HG03558 (cell line): ENCODE measurements at regions not wholly inside any gene's neighbourhood (a gene's known extent, or its start where the extent isn't known, plus 50 kb on each side); places are given as distances from the start of the nearest gene placed in this dataset.

Experiments
- ATAC-seq: cut with Tn5 transposase; IDR thresholded peaks from one replicate; pipeline ENCODE4 v1.9.1; 2021; ENCODE audit warnings: moderate number of reproducible peaks; ENCODE audit not compliant: unreplicated experiment; ENCODE audit errors: extremely low read depth

DNA sequence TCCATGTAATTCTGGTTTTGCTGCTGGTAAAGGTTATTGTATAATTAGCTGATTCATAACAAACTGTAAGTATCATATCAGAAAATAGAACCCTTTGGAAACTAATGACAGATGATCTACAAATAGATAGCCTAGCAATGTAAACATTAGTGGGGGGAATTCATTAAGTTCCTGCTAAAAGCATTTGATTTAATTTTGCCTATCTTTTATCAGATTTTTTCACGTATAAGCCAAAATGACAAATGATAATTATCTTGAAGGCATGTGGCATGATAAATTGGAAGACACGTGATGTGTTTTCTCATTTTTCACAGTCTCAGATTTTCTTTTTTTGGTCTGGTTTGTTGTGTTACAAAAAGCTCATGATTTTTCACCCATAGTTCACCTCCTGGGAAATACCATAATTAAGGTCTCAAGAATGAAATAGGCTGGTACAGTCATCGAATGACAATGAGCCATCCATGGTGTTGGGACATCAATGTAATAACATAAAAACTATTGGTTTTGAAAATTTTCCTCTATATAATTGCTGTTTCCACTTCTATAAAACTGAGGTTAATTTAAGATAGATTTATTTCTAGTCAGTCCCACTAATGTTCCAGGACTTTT lies 325.9 kb upstream of the TBL1XR1 start:
- no peak for ATAC-seq

DNA sequence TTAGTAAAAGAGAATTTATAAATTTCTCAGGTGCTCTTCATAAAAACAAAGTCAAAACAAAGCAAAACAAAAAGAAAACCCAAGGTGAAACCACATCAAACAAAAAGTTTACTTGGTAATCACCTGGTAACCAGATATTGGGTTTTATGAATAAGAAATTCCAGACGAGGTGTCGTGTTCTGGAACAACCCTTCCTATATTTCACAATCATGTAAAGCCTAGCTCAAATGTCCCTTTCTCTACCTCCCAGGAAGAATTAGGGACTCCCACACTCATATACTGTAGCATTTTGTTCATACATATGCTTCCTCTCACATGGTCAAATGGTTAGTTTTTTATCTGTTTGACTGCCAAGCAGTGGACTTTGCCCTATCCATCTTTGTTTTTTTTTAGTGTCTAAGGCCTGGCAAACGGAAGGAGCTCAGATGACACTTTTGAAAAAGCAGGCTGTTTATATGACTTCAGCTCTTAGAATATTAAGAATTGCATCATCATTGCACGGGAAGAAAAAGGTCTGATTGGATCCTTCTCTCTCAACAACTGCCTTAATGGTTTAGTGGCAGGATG lies 326.7 kb upstream of the TBL1XR1 start:
- no peak for ATAC-seq

DNA sequence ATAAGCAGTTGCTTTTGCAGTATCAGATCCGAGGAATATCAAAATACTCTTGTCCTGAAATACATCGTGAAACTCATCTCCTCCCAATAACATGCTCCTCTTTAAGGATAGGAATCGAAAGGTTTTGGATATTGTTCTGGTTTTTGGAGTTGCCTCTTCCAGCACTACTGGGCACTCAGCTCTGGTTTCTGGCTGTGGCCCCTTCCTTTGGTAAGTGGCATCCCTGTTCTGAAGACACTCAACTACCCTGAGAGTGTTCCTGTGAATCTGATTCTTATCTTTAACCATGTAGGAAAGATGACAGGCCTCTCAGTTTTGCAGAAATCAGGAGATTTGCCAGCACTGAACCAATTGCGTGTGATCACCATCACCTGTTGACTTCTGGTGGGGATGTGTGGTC lies 327.5 kb upstream of the TBL1XR1 start:
- ATAC-seq = no peak

DNA sequence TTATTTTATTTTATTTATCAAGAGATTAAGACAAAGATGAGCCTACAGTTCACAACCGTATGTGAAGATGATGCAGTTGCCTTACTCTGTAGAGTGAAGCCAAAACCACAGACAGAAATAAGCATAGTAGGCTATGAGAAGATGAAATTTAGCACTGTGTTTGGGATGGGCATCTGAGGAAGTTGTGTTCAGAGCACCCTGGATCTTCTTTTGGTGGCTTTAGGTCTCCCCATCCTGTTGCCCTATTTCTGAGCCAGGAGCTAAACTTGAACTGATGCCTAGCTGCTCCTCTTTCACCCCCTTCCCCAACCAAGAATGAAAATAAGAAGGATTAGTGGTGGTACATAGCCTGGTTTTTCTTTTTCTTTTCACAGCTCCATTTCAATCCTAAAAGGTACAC lies 328.1 kb upstream of the TBL1XR1 start:
- no peak for ATAC-seq

DNA sequence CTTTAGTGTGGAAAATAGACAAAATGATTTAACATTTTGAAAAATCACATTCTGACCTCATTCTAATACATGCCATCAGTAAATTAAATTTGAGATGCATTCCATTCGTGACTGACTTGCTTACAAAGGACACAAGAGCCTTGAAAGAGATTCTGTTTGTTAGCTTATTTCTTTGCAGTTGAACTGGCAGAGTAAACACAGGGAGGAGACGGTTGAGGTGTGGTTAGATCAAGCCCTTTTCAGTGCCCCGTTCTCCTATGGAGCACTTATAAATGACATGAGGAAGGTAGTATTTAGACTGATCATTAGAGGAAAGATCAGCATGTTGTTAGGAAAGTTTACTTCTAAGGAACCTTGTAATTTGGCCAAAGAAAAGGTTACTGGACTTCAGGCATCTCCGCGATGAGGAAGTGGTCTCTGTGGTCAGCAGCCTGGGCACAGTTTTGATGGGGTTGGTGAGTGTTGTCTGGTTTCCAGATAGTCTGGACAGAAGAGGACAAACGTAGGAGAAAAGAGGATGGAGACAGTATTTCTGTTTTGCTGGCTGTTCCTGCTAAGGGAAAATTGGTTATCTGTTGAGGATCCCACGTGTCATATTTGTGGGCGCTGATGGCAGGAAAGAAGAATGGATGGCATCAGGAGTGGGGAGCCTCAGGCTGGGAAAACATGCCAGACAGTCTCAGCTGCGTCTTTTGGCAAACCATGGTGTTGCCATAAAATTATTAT lies 328.9 kb upstream of the TBL1XR1 start:
- ATAC-seq = no peak

DNA sequence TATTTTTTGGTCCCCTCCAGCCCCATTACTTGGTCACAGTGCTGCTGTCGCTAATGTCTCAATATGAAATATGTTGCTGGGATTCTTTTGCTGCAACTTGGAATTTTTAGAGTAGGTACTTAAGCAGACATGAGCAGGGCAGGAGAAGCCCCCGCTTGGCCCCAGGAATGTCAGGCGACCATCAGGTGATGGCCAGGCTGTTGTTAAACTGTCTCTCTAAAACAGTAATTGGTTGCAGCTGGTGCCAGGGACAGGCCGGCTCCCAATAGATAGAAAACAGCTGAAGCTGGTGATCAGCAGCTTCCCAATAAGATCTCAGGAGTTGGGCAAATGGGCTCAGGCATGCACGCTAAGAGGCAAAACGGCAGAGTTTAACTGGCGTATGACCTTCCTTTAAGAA lies 329.9 kb upstream of the TBL1XR1 start:
- no peak for ATAC-seq

DNA sequence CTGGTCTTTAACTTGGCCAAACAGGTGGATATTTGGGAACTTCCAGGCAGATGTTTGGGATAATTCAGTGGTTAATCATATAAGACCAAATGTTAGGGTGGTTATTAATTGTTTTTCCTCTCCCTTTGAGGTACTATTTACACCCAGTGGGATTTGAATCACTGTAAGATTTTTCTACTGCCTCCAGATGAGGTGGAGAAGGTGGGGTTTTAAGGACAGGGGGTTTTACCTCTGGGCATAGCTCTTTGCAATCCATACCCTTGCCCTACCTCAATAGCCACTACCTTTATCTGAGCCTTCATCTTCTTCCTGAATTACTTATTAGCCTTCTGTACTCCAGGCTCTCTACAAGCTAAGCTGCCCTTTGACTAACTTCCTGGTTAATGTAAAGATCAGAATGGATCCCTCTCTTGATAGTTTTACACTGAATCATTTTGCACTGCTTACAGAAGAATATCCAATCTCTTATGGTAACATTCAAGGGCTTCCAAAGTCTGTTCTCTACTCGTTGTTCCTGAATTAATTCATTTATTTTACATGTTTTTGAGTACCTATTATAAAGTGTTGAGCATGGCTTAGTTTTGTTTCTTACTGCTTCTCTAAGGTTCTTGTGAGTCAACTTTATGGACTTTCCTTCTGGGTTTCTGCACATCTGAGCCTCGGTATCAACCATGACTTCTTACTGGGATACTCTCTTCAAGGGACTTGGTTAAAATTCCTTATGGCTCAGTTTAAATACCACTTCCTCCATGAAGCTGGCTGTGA lies 331.2 kb upstream of the TBL1XR1 start:
- no peak for ATAC-seq

DNA sequence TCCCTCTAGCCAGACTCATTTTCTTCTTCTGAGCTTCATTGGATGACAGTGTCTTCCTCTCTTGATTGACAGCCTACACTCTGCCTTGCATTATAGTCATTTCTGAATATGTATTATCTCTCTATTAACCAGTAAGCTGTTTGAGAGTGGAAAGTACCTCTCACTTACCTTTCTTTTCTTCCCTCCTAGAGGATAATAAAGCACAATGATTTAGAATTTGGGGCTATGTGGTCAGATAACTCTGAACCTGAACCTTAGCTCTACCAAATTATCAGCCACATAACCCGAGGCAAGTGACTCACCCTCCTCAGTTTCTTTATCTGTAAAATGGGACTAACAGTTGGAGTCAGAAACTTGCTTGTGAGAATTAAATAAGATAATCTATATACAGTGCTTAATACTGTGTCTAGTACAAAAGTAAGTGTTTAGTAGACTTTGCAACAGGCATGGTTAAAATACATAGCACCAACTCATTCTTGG lies 331.8 kb upstream of the TBL1XR1 start:
- no peak for ATAC-seq

DNA sequence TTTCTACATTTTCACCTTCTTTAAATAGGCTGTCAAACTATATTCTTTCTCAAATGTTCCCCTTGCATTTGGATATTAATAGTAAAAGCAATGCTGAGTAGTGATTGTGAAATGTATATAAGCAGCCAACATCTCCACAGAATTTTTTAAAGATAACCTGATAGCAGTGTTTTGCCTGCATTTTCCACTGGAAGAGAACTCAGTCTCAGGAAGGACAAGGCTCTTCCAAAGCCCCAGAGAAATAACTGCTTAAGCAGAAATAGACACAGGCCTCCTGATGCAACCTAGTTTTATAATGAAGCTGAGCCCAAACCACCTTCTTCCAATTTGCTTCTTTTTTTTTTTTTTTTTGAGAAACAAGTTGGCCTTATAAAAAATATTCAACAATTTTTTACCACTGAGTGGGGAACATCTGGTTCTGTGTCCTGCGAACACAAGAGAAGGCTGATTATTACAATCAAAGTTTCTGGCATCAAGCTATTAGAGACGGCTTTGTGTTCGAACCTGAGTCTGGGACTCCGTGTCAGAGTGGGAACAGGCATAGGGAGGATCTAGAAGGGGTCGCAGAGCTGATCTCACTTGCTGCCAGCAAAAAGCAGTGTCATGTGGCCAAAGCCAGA lies 332.5 kb upstream of the TBL1XR1 start:
- no peak for ATAC-seq

DNA sequence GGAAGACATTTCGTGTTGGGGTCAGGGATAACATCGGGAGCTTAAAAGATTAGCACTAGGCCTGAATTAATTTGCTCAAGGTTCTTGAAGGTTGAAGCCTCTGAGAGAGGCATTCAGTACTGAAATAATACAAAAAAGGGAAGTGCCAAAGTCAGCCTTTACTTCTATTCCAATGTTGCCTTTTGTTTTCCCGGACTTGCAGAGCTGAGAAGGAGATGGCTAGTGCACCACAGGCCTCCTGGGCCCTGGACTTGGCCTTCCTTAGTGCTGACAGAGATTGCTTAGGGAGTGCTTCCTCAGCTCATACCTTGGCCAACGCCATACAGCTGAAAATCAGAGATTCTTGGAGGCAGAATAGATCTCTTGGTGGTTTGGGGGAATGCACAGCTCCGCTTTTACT lies 333.6 kb upstream of the TBL1XR1 start:
- no peak for ATAC-seq

DNA sequence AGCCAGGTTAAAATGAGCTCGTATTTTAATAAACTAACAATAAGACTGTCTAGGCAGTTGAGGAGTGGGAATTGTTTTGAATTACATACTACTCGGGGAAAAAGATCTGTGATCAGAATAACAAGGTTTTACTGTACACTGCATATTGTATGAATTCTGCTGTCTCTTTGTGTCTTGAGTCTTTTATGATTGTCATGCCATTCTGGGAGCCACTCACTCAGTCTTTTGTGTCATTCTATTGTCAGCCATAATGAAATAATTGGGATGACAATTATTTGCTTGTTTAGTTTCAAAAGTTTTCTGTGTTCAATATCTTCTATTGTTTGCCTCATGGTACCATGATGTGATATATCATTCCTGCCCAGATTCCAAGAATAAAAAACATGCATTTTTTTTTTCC lies 339.6 kb upstream of the TBL1XR1 start:
- ATAC-seq = no peak

DNA sequence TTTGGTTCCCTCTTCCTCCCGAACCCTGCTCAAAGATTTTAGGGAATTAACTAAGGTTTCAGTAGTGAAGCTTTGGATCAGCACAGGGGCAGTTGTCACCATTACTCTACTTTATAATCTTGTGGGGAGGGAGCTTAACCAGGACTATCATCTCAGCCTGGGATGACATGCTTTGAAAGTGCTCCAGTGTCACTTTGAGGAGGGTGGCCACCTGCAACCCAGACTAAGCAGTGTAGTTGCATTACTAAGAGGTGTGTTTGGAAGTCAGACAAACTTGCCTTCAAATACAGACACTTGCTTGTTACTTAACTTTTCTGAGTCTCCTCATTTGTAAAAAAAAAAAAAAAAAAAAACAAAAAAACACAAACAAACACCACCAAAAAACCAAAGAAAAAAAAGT lies 340.3 kb upstream of the TBL1XR1 start:
- no peak for ATAC-seq

DNA sequence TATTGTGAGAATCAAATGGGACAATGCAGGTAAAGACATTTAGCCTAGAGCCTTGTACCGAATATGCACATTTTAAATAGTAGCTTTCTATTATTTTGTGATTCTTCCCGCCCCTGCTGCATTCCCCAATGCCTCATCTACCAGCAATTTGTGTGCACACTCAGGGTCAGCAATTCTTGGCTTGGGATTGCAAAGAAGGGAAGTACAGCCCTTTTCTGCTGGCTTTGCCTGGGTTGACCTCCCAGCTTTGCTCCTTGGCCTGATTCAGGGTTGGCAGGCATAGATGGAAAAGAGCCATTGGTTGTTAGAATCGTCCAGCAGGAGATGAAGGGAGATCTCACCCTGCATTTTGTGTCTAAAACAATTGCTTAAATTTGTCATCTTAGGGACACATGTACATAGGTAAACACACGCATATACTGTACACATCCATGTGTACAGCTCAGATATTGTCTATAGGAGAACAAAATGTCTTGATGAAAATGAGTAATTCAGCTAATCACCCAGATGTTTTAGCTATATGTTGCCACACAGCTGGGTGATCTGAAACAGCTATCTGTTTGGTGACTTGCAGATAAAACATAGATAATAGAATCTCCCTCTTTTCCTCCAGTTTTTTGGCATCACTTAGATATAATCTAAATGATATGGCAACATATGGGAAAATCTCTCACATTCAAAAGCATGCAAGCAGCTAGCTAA lies 340.9 kb upstream of the TBL1XR1 start:
- ATAC-seq = no peak

DNA sequence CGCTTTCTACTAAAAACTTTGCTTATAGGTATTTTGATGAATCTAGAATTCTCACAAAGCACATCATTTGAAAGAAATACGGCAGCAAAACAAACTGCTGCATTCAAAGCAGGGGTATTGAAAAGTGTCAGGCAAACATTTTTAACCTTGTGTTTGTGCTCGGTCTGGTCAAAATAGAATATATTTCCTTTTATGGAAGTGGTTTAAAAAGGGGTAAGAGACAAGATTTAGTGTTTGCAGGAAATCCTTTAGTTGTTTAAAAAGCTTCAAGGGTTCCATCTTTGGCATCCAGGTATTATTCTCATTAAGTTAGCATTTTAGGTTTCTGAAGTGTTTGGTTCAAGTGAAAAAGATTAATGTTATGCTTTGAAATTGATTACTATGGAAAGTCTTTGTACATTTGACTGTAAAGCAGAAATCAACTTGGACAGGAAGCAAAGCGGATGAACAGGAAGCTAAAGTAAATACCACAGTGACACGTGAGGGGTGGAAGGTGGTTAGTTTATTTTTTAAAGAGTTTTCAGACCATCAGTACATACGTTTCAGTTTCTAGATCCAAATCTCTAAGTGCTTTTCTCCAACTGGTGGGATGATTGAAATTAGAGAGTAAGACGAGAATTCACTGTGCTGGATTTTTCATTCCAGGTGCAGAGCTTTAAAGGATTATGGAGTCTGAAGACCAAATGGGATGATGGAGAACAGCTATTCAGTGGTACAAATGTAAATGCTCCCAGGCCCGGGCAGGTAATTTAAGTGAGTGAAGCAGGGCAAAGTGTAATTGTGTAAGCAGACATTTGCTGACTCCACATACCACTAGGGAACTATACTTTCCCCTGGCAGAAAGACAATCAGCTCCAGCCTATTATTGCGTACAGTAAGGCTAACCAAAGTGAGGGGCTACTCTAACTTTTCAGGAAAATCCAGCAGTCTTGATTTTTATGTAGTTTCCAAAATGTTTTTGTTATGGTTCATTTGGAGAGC lies 341.8 kb upstream of the TBL1XR1 start:
- peak; percentile 88 for ATAC-seq

DNA sequence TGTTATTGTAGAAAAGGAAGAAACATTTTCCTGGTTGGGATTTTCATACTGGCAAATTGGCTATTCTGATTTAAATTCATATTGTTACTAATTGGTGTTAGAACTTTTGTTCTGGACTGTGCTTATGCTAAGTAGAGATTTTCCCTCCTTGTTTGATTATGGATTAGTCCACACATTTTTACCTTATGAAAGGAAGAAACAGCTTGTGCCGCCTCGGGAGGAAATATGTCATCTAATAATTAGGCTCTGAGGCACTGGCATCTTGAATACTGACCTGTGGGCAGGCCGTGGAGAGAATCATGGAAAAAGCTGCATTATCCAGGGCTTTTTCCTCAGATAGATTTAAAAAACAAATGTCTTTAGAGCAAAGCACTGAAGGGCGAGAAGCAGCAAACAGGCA lies 344.3 kb upstream of the TBL1XR1 start:
- no peak for ATAC-seq

DNA sequence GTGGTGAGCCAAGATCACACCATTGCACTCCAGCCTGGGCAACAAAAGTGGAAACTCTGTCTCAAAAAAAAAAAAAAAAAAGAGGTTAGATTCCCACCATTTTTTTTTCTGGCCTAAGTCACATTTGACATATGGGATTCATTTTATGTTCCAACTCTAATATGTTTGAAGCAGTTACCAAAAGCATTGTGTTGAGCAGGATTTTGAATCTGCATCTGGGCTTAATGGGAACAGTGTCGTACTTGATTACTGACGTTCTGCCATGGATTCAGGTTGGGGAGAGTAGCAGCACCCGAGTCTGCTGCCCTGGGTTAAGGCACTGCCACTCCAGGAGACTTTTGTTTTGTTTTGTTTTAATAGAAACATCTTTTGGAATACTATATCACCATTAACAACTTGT lies 348.7 kb upstream of the TBL1XR1 start:
- ATAC-seq = no peak

DNA sequence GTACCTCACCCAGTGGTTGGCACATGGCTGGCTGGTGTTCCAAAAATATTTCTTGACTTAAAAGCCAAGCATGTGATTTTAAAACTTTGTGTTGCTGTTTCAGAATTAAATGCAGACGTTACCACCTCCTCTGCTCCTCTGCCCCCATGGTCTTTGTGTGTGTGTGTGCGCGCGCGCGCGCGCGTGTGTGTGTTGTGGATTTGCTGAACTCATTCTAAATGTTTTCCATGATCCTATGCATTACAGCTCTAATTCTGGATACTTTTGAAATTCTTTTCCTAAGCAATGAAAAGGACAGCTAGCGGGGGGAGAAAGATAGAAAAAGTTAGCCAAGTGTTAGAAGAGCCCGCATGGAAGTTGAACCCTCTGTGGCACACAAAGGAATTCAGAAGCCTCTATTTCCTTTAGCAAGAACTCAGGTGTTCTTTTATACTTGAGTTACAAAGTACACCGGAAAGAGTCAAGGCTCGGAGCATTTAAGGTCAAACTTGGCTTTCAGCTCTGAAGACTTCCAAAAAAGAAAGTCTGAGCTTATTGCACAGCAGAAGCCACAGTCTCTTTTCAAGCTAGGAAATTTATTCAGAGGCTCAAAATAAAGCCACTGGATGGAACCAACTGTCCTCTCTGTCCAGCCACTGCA lies 350.5 kb upstream of the TBL1XR1 start:
- ATAC-seq = no peak

DNA sequence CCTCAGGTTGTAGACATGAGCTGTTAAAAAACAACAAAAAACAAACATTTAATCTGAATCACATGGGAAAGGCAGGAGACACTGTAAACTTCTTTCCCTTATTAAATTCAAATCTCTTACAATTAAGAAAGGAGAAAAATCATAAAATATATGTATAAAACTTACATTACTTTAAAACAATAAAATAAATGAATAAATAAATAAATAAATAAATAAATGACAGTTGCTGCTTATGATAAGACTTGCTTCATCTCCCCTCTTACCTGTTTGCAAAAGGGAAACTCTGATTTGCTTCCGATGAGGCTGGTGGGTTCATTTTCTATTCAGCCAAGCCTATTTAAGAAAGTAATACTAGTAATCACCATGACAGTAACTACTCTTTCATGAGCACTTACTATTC lies 353.4 kb upstream of the TBL1XR1 start:
- no peak for ATAC-seq
